22Rv1 (cell line): ENCODE measurements at regions not wholly inside any gene's neighbourhood (a gene's known extent, or its start where the extent isn't known, plus 50 kb on each side); places are given as distances from the start of the nearest gene placed in this dataset.

Experiments used
- ZFX ChIP-seq: fragments of 450-650 bp; IDR thresholded peaks from 2 replicates; pipeline ENCODE4 v1.6.1; 2017; ENCODE audit warnings: antibody characterized with exemption, borderline replicate concordance
- TF ChIP-seq, protein P1 (sequence below): fragments of 450-650 bp; IDR thresholded peaks from 2 replicates; pipeline ENCODE4 v1.5.1; 2017; ENCODE audit warnings: mild to moderate bottlenecking

- TF ChIP-seq, protein P1, sequence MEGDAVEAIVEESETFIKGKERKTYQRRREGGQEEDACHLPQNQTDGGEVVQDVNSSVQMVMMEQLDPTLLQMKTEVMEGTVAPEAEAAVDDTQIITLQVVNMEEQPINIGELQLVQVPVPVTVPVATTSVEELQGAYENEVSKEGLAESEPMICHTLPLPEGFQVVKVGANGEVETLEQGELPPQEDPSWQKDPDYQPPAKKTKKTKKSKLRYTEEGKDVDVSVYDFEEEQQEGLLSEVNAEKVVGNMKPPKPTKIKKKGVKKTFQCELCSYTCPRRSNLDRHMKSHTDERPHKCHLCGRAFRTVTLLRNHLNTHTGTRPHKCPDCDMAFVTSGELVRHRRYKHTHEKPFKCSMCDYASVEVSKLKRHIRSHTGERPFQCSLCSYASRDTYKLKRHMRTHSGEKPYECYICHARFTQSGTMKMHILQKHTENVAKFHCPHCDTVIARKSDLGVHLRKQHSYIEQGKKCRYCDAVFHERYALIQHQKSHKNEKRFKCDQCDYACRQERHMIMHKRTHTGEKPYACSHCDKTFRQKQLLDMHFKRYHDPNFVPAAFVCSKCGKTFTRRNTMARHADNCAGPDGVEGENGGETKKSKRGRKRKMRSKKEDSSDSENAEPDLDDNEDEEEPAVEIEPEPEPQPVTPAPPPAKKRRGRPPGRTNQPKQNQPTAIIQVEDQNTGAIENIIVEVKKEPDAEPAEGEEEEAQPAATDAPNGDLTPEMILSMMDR: no peak
- no peak for TF ChIP-seq ZFX
Measured at GRCh38 chr14:27386391-27386790, 788.6 kb upstream of the NOVA1 start.
